CD4-positive, alpha-beta T cell treated with Interleukin-1 beta for 1 hour (primary cell): ENCODE measurements at regions not wholly inside any gene's neighbourhood (a gene's known extent, or its start where the extent isn't known, plus 50 kb on each side); places are given as distances from the start of the nearest gene placed in this dataset.
"Not testable (repeated sequence)": the region's sequence is repeated elsewhere in the genome, so short reads cannot be mapped to it uniquely, and the experiment has no call there.

Source experiments
- DNase-seq, 2 donors: peaks; one replicate each; pipeline ENCODE4 v3.0.0-alpha.2; 2020 to 2022

DNA sequence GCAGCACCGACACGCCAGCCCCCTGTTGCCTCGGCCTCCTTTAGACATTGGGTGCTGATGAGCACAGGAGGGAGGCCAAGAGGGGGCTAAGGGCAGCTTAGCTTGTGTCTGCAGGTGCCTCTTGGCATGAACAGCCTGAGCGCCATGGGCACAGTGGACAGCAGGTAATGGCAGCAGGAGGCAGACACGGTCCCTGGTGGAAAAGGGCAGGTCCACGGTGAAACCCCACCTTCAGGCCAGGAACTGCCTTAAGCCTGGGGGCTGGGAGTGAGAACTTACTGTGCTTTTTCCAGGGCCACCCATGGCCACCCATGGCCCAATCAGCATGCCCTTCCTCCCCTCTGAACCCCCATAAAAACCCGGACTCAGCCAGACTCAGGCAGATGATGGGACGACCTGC is 633.4 kb upstream of the TMEFF2 start:
- DNase-seq: no peak

DNA sequence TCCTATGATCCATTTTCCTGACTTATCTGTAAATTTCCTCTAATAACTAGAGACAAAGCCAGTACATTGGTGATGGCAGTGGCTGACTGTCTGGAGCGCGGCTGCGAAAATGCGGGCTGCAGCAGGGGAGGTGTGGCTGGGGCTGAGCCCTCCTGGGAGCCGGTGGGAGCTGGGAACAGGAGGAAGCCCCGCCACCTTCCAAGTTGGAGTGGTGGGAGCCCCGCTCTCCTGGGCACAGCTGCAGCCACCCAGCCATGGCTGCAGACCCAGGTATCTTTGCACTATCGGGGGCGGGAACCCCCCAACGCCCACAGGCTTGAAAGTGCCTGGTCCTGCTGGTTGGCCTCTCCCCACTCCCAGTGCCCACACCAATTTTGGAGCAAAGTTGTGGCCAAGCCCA is 633.0 kb upstream of the TMEFF2 start:
- no peak for DNase-seq

- no peak for DNase-seq
Measured at GRCh38 chr2:192814376-192814775, 619.6 kb upstream of the TMEFF2 start.

DNA sequence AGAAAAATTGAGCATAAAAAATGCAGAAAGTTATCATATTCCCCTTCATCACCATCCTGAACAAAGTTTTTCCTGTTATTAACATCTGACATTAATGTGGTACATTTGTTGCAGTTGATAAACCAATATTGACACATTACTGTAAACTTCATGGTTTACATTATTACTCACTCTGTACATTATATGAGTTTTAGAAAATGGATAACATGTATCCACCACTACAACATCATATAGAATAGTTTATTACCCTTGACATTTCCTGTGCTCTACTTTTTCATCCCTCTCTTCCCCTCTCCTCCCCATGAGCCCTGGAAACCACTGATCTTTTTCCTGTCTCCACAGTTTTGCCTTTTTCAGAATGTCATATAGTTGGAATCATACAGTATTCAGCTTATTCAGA is 618.6 kb upstream of the TMEFF2 start:
- no peak for DNase-seq

- no peak for DNase-seq
Measured at GRCh38 chr2:192809173-192809572, 614.4 kb upstream of the TMEFF2 start.

GRCh38 chr2:192783643-192784042 is 588.9 kb upstream of the TMEFF2 start:
- DNase-seq: no peak

DNA sequence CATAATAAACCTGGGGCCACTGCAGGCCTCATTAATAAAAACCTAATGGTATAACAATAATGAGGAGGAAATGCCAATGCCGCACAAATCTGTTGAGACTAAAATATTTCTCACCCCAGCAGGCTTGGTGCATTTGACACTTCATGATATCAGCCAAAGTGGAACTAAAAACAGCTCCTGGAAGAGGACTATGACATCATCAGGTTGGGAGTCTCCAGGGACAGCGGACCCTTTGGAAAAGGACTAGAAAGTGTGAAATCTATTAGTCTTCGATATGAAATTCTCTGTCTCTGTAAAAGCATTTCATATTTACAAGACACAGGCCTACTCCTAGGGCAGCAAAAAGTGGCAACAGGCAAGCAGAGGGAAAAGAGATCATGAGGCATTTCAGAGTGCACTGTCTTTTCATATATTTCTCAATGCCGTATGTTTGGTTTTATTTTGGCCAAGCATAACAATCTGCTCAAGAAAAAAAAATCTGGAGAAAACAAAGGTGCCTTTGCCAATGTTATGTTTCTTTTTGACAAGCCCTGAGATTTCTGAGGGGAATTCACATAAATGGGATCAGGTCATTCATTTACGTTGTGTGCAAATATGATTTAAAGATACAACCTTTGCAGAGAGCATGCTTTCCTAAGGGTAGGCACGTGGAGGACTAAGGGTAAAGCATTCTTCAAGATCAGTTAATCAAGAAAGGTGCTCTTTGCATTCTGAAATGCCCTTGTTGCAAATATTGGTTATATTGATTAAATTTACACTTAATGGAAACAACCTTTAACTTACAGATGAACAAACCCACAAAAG is 580.9 kb upstream of the TMEFF2 start:
- no peak for DNase-seq

GRCh38 chr2:192775011-192775410 is 580.3 kb upstream of the TMEFF2 start:
- no peak for DNase-seq

- DNase-seq: no peak
Measured at GRCh38 chr2:192773044-192773443, 578.3 kb upstream of the TMEFF2 start.

- no peak for DNase-seq
Measured at GRCh38 chr2:192749611-192750200, 555.0 kb upstream of the TMEFF2 start.

- DNase-seq: no peak
Measured at GRCh38 chr2:192741889-192742288, 547.2 kb upstream of the TMEFF2 start.

DNA sequence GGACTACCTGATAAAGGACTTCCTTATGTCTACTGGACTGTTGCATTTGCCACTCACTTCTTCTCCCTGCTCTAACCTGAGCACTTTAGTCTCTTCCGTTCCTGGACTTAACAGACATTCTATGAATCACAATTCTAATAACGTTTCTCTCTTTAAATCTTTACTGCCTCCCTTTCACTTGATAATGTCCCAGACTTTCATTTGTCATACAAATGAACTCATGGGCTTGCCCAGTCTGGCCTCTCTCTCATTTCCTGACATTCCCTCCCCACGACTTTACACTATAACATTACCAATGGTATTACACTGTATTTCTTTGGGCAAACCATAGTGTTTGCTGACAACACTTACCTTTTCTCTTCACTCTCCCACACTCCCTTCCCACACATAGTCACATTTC is 540.7 kb upstream of the TMEFF2 start:
- no peak for DNase-seq

GRCh38 chr2:192729369-192729768 is 534.6 kb upstream of the TMEFF2 start:
- no peak for DNase-seq

- DNase-seq: no peak
Measured at GRCh38 chr2:192725991-192726390, 531.3 kb upstream of the TMEFF2 start.

DNA sequence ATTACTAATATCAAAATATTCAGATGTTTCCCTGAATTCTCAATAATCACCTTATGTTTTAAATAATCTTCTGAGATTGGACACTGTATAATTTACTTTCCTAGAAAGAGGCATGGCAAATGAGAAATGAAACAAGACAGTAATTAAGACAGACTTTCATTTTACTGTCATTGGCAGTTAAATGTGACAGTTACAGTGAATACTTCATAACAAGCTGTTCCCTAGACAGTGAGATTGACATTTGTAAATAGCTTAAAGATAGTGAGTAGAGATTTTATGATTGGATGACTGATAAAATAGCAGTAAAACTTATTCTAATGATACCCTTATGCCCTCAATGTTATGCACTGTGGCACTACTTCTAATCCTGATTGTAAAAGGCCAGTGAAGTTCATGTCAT is 524.9 kb upstream of the TMEFF2 start:
- no peak for DNase-seq

DNA sequence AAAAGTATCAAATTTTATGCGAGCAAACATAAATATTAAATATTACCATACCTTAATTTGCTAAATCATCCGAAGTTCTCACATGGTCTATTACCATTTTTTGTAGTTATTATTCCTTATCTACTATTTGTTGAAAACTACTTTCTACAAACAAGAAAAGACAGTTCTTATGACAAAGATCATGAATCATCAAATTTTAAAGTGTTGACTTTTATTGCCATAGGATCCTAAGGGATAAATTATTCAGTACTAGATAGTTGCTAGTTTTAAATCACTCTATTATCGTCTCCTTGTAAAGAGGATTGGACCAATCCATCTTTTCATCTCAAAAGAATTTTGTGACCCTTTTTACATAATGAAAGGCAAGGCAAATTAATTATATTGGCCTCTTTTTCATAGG is 523.6 kb upstream of the TMEFF2 start:
- no peak for DNase-seq

- no peak for DNase-seq
Measured at GRCh38 chr2:192700934-192701333, 506.2 kb upstream of the TMEFF2 start.

- DNase-seq: no peak
Measured at GRCh38 chr2:192697880-192698279, 503.1 kb upstream of the TMEFF2 start.

DNA sequence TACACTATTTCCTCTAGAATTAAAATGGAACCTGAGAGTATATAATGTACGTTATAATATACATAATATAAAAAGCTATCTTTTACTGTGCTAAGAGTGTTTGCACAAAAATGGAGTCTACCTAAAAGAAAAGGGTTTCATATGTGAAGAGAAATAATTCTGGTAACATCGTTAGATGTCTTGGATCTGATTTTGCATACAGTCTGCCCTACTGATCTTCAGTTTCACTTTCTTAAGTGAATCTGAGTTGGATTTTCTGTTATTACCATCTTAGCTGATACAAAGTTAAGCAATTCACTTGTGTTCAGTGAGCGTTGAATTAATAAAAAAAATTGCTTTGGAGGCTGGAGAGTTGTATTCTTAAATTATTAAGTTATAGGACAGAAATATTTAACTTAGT is 502.1 kb upstream of the TMEFF2 start:
- no peak for DNase-seq

GRCh38 chr2:192687015-192687414 is 492.3 kb upstream of the TMEFF2 start:
- no peak for DNase-seq

DNA sequence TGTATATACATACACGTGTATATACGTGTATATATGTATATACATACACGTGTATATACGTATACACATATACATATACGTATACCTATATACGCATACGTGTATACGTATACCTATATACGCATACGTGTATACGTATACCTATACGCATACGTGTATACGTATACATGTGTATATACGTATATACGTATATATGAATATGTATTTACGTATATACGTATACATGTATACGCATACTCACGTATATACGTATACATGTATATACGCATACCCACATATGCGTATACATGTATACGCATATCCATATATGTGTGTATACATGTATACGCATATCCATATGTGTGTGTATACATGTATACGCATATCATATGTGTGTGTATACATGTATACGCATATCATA is 487.8 kb upstream of the TMEFF2 start:
- DNase-seq: not testable (repeated sequence)

DNA sequence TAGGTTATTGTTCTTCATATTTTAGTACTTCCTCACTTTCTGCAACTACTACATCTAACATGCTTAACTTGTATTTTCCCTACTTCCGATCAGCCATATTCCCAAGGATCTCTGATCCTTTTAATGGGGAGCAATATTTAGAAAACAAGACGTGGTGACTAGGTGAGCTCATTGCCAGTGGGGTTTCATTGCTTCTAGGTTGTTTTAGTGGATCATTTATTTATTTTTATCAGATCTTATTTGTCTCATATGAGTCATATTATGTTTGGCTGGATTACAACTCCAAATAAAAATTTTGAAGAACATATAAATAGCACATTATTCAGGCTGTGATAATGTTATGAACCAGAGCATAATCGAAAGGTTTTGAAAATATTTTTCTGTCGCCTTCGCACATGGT is 480.9 kb upstream of the TMEFF2 start:
- no peak for DNase-seq

DNA sequence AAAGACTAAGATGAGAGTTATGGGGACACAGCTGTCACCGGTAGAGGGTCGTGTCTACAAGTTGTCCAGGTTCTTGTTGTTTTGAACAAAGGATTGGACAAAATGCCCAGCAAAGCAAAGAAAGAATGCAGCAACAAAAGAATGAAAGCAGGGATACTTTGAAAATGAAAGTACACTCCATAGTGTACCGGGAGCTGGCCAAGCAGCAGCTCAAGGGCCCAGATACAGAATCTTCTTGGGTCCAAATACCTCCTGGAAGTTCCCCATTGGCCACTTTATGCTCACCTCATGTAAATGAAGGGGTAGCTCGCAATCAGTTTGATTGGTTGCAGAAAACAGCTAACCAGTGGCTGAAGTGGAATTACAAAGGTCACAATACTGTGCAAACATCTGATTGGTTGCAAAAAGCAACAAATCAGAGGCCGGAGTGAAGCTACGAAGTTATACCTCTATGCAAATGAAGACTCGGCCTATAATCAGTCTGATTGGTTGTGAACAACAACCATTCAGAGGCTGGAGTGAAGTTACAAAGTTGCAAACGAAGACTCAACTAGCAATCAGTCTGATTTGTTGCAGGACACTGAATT is 474.9 kb upstream of the TMEFF2 start:
- DNase-seq: no peak

GRCh38 chr2:192660555-192660954 is 465.8 kb upstream of the TMEFF2 start:
- not testable (repeated sequence) for DNase-seq
